ENCODE measurements at regions not wholly inside any gene's neighbourhood (a gene's known extent, or its start where the extent isn't known, plus 50 kb on each side); places are given as distances from the start of the nearest gene placed in this dataset.
"Not testable (repeated sequence)": the region's sequence is repeated elsewhere in the genome, so short reads cannot be mapped to it uniquely, and the experiment has no call there.

GRCh38 chr16:21386201-21386915 lies 108.3 kb upstream of the CRYM start:
- TF ChIP-seq POLR2A (IDR thresholded peaks at IDR 0.05; ENCODE audit: low read depth); EP300 (IDR thresholded peaks at IDR 0.05); CTCF (IDR thresholded peaks at IDR 0.05): not testable (repeated sequence)
